DND-41 (cell line): ENCODE measurements at regions not wholly inside any gene's neighbourhood (a gene's known extent, or its start where the extent isn't known, plus 50 kb on each side); places are given as distances from the start of the nearest gene placed in this dataset.

ENCODE experiments used
- EZH2 ChIP-seq: IDR thresholded peaks from 3 replicates; pipeline ENCODE4 v1.6.1; 2012; ENCODE audit warnings: borderline replicate concordance, low read depth, mild to moderate bottlenecking, moderate library complexity, low read length, inconsistent platforms; ENCODE audit not compliant: severe bottlenecking
- TF ChIP-seq, protein P1 (sequence below): IDR thresholded peaks from 2 replicates; pipeline ENCODE4 v1.5.1; 2012; ENCODE audit warnings: borderline replicate concordance, low read length, moderate library complexity, mild to moderate bottlenecking; ENCODE audit not compliant: poor library complexity, severe bottlenecking; ENCODE audit errors: extremely low read depth

DNA sequence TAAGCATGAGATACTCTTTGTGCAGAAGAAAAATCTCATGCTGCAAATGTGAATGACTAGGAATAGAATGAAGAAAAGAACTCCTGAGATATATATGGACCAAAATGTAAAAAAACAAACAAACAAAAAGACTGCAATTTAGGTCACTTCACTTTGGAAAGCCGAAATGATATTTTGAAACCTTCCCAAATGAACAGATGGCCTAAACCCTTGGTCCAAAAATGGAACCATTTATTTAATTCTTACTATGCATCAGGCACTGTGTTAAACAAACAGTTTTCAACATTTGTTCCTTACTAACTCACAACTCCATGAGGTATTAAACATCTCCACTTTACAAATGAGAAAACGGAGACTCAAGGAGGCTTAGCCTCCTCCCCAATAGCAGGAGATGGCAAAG, 107.5 kb downstream of the VIP start:
- TF ChIP-seq, protein P1, sequence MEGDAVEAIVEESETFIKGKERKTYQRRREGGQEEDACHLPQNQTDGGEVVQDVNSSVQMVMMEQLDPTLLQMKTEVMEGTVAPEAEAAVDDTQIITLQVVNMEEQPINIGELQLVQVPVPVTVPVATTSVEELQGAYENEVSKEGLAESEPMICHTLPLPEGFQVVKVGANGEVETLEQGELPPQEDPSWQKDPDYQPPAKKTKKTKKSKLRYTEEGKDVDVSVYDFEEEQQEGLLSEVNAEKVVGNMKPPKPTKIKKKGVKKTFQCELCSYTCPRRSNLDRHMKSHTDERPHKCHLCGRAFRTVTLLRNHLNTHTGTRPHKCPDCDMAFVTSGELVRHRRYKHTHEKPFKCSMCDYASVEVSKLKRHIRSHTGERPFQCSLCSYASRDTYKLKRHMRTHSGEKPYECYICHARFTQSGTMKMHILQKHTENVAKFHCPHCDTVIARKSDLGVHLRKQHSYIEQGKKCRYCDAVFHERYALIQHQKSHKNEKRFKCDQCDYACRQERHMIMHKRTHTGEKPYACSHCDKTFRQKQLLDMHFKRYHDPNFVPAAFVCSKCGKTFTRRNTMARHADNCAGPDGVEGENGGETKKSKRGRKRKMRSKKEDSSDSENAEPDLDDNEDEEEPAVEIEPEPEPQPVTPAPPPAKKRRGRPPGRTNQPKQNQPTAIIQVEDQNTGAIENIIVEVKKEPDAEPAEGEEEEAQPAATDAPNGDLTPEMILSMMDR, result no peak
- TF ChIP-seq EZH2, result no peak
